Activated CD8-positive, alpha-beta memory T cell treated with anti-CD3 and anti-CD28 coated beads for 36 hours (primary cell): ENCODE measurements at regions not wholly inside any gene's neighbourhood (a gene's known extent, or its start where the extent isn't known, plus 50 kb on each side); places are given as distances from the start of the nearest gene placed in this dataset.

Experiments used
- CTCF ChIA-PET: fragments of 350-600 bp; sonication (Branson Sonifier 250); formaldehyde crosslinking; loops from one replicate; lab custom pipeline; 2021; ENCODE audit warnings: antibody characterized with exemption; lab: Charles Lee
- POLR2A ChIA-PET: fragments of 350-600 bp; sonication (Branson Sonifier 250); formaldehyde crosslinking; loops from one replicate; lab custom pipeline; 2021; ENCODE audit warnings: antibody characterized with exemption; lab: Charles Lee

GRCh38 chr6:150729188-150729748 is 129.6 kb downstream of the PLEKHG1 start:
- CTCF ChIA-PET: no interaction called here
- POLR2A ChIA-PET: no interaction called here

- ChIA-PET CTCF (no interaction called here), POLR2A (no interaction called here)
Observed at GRCh38 chr6:150730801-150731457, 131.2 kb downstream of the PLEKHG1 start.

- CTCF ChIA-PET: no interaction called here
- POLR2A ChIA-PET: no interaction called here
Observed at GRCh38 chr6:150732765-150733539, 132.6 kb upstream of the MTHFD1L start.

GRCh38 chr6:150733726-150734125 is 131.8 kb upstream of the MTHFD1L start:
- ChIA-PET CTCF (no interaction called here), POLR2A (no interaction called here)

DNA sequence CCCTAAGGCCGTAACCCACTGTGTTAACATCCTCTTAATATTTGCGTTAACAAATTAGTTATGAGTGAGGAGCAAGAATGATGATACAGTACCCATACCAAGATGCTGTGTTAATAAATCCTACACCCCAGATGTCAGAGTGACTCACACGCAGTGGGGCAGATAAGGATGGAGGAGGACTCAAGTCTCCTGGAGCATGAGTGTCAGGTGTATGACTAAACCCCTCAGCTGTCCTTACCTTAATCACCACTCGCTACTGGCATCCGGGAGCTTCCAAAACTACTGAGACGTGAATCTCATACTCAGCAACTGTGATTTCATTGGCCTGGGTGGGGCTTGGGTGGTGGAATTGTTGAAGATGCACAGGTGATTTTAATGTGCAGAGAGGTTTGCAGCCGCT is 131.3 kb upstream of the MTHFD1L start:
- ChIA-PET CTCF (interaction anchor here (0.7 kb wide), 1 partner anchor 138 kb away, joined by 3 read pairs; no protein-coding TSS in a partner anchor), POLR2A (interaction anchor here (0.5 kb wide), 1 partner anchor 67 kb away, joined by 6 read pairs; no protein-coding TSS in a partner anchor)

DNA sequence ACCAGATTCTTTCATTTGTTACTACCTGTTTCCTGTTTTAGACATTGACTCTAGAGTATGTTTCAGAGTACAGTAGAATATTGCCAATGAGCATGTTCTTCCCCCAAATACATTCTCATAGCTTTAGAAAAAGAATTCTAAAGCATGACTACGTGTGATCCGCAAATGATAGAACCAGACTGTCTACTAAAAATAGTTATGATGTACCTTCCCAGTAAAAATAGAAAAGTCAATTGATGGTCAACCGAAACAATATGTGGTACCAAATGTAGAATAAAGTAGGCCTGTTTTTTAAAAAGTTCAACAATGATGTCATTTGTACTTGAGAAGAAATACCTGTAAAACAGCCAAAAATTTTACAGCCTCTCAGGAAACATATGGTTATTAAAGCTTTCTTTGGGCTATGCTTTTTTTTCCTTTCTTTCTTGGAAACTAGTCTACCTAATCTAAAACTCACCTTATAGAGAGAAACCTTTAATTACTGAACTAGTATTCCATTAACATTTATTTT is 130.1 kb upstream of the MTHFD1L start:
- CTCF ChIA-PET: no interaction called here
- POLR2A ChIA-PET: no interaction called here

DNA sequence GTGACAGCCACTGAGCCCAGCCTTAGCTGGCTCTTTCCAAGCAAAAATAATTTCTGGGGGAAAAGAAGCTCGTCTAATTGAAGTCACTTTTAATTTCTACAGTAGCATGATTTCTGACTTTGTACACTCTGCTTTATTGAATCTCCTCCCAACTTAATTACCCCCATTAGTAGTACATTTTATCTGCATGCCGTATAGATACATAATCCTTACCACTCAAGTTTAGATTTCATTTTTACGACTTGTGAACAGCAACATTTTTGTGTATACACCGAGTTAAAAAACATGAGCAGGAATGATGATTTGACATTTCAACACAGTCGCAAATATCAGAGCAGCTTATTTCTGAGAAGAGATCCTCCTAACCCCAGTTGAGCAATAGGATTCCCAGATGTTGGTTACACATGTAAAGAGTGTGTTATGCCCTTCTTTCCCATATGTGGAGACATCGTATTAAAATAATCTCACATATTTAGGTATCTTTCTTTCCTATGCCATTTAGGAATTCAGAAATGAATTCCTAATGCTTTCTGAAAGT is 127.3 kb upstream of the MTHFD1L start:
- ChIA-PET POLR2A (no interaction called here), CTCF (no interaction called here)

DNA sequence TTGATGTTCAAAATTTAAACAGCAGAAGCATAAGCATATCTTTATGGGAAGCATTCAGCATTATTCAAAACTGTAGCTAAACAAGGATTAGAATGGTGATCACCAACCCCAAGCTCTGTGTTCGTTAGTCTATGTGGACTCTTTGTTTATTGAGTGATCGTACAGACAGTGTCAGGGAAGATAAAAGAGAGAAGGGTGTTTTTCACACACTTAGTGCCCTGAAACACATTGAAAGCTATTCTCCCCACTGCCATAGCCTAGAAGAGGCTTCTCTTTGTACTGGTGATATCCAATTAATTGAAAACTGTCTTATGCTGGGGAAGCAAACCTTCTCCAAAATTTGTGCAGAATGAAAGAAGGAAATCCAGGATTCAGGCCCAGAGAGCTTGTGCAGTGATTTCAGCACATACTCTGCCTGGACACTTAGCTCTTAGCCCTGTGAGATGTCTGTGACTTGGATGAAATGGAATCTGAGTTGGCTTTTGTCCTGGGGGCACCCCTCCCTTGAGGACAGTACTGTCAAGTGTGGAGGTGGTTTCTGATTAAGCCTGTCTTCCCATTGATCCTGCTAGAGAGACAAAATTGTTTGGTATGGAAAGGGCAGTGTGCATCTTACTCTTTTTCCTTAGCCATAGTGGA is 125.7 kb upstream of the MTHFD1L start:
- CTCF ChIA-PET: no interaction called here
- POLR2A ChIA-PET: no interaction called here

DNA sequence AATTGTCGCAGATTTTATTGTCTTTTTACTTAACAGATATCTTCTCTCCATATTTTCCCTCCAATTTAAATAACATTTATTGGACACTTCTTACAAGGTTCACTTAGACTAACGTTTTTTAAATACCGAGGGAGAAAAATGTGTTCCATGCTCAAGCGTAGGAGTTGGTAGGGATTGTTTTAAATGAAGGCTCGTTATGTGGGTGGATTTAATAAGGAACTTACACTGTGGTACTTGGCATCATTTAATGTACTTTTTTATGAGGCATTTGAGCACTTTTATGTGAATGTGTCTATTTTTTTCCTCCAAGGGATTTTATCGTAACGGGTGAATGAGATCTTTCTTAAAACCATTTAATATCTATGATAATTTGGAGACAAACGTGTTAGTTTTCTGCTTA is 125.0 kb upstream of the MTHFD1L start:
- POLR2A ChIA-PET: no interaction called here
- CTCF ChIA-PET: no interaction called here

- ChIA-PET CTCF (interaction anchor here (0.8 to 1.1 kb wide), 4 partner anchors 9 to 141 kb away, joined by 3 to 4 read pairs (median 4); no protein-coding TSS in a partner anchor), POLR2A (no interaction called here)
Observed at GRCh38 chr6:150741633-150742200, 123.8 kb upstream of the MTHFD1L start.

DNA sequence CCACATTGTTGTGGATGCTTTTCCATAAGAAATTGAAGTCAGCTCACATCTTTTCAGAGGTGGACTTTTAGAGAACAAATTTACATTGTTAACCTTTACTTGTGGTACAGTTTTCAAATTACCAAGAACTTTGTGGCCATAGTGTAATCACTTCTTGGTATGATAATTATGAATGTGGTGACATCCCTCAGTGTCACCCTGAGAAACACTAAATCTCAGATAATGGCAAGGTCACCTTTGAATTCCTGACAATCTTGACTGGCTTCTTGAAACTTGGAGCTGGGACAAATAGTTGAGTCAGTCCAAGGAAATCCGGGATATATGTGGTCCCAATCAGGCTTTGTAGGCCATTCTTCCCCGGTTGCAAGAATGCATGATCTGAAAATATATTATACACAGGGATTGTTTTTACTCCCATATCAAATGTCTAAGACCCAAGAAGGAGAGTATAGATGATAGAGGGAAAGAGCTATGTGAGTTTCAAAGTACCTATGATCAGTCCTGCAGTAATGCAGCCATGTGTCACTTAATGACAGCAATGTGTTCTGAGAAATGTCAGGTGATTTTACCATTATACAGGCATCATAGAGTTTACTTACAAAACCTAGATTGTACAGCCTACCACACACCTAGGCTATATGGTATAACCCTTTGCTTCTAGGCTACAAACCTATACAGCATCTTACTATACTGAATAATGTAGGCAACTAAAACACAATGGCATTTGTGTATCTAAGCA is 120.8 kb upstream of the MTHFD1L start:
- ChIA-PET POLR2A (interaction anchor here (0.7 kb wide), 1 partner anchor 229 kb away, joined by 3 read pairs; no protein-coding TSS in a partner anchor), CTCF (no interaction called here)

DNA sequence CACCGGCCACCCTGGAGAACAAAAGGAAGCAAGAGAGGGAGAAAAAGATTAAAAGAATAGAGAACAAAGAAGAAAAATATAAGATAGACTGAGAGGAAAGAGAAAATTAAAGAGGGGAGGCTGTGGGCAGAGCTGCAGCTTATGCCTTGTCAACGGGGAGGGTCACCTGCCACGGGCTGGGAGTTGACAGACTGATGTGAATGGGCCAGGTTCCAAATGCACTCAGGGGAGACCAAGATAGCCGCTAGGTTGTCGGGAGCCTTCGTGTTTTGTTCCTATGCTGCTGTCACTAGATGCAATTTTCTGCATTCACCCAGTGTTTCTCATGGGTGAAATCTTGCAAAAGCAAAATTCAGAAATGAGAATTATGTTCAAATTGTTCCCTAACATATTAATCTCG is 119.6 kb upstream of the MTHFD1L start:
- POLR2A ChIA-PET: interaction anchor here (0.5 kb wide), 1 partner anchor 34 kb away, joined by 6 read pairs; no protein-coding TSS in a partner anchor
- CTCF ChIA-PET: no interaction called here

DNA sequence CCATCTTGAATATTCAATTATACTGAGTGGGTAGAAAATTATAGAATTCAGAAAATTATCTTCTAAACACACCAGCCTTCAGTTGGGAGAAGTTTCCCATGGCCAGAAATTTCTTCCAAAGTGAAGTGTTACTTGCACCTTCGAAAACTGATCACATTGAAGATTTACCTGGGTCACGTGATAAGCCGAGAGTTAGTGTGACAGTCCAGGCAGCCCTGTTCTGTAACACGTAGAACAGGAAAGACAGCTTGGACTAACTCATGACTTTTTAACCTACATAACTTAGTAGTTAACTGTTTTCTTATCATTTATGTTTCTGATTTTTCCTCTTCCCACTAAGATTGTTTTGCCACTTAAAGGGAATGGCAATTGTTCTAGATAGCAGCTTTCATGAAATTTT is 118.3 kb upstream of the MTHFD1L start:
- ChIA-PET CTCF (no interaction called here), POLR2A (no interaction called here)

- CTCF ChIA-PET: no interaction called here
Observed at GRCh38 chr6:150749091-150749670, 116.3 kb upstream of the MTHFD1L start.

DNA sequence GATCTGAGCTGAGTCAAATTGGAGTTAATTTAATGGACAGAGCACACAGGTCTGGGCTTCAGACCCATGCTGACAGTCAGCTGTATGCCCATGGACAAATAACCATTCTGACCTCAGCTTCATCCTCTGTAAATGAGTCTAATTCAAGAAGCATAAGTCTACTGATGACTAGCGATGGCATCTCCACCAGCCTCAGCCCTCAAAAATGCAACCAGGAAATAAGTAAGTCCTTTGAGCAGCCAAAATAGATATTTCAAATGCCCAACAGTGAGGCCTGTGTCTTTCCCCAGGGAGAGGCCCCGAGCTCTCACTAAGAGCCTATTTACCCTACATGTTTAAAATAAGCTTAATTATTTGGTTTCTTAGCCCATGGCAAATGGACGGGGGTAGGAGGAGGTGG is 114.2 kb upstream of the MTHFD1L start:
- ChIA-PET POLR2A (no interaction called here), CTCF (interaction anchor here (0.9 kb wide), 1 partner anchor 10 kb away, joined by 3 read pairs; no protein-coding TSS in a partner anchor)

More at GRCh38 chr6:150749091-150749670, 116.3 kb upstream of the MTHFD1L start:
- POLR2A ChIA-PET: no interaction called here

DNA sequence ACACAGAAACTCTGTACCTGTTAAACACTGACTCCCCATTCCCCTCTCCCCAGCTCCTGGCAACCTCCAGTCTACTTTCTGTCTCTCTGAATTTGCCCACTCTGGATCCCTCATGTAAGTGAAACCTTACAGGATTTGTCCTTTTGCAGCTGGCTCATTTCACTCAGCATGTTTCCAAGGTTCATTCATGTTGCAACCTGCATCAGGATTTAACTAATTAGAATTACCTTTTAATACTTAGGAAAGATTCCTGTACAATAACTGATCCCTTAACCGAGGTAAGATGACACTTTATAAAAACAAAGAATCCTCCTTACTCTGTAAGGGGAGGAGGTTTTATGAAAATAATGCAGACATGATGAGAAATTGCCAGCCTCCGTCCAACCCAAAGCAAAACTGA is 113.1 kb upstream of the MTHFD1L start:
- ChIA-PET CTCF (no interaction called here), POLR2A (no interaction called here)

GRCh38 chr6:150753371-150754064 is 112.0 kb upstream of the MTHFD1L start:
- POLR2A ChIA-PET: no interaction called here
- CTCF ChIA-PET: no interaction called here

DNA sequence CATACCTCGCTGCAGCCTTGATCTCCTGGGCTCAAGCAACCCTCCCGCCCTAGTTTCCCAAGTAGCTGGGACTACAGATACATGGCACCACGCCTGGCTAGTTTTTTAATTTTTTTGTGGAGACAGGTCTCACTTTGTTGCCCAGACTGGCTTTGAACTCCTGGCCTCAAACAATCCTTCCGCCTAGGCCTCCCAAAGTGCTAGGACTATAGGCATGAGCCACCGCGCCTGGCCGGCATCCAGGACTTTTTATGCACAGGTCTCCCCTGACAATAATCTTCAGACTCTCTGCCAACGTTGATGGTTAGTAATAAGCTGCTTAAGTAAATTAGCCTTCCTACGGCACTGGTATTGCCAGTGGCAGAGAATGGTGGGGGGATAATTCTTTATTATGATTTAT is 110.5 kb upstream of the MTHFD1L start:
- CTCF ChIA-PET: no interaction called here

More for the DNA sequence above, 110.5 kb upstream of the MTHFD1L start:
- POLR2A ChIA-PET: no interaction called here
